ENCODE measurements at regions not wholly inside any gene's neighbourhood (a gene's known extent, or its start where the extent isn't known, plus 50 kb on each side); places are given as distances from the start of the nearest gene placed in this dataset.

DNA sequence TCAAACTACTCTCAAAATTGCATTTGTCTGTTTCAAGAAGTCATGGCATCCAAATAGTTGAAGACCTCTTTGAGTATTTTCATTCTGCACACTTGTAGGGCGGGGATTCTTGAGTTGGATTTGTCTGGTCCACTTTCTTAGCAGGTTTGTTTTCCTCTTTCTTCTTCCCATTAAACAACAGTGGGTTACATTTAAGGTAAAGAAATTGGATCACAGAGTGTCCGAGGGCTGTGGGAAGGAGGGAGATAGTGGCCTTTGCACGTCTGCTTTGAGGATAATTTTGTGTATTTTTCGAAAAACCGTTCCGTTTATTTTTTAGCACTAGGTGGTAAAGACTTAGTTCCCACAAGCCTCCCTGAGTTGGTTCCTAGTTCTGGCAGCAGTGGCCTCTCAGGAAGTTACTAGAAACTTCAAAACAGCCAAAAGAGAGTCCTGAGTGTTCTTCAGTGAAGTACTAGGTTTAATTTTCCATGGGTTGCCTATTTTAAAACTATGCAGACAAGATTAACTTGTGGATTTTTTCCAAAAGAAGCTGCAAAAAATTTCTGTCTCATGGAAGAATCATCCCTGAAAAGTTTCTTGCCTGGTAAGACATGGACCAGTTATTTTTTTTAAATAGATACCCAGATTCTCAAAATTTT lies 107.9 kb downstream of the CDC42EP3 start:
- intact Hi-C loops (cut with DNase I) = loop anchor here (5.0 to 10.0 kb wide), 2 partner anchors 104 to 149 kb away; no protein-coding TSS in a partner anchor
- peak overlapping the region in 1 of 2 donors; percentile 35 for H3K27ac ChIP-seq
- WGBS = 70% methylated on average over 6 of the region's 6 CpGs

DNA sequence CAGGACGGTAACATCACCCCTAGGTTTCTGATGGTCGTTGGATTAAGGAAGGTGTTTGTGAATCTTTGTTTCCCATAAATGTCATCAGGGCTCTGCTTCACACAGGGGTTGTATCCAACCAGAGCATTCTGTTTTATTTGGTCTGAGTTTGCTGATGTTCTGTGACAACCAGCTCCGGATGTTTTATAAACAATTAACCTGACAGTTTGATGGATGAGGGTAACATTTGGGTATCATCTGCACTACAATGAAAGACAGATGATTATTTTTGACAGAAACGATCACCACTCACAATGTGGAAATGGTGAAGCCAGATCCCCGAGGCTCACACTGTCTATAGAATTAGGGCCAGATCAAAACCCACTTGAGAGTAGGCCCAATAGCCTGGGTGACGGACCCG lies 107.1 kb downstream of the CDC42EP3 start:
- Histone ChIP-seq H3K36me3 (no peaks in the 10 kb centered on the region), H3K4me1 (replicated peaks) (peaks cover 5% of the 10 kb centered on the region), H3K4me3 (no peak overlapping the region), H3K27ac (no peak overlapping the region), H3K27me3 (replicated peaks; ENCODE audit: insufficient read depth) (no peaks in the 10 kb centered on the region), H3K9me3 (no peaks in the 10 kb centered on the region)
- no peak for DNase-seq (ENCODE audit: low spot score)
- intact Hi-C loops (cut with DNase I) = loop anchor here (5.0 to 10.0 kb wide), 2 partner anchors 103 to 150 kb away; no protein-coding TSS in a partner anchor
- WGBS = 63% methylated on average over 7 of the region's 7 CpGs
- TF ChIP-seq CTCF (IDR thresholded peaks at IDR 0.05) (no peak), POLR2A (IDR thresholded peaks at IDR 0.05) (no peak), POLR2AphosphoS5 (IDR thresholded peaks at IDR 0.05) (no peak)

More for the DNA sequence above, 107.9 kb downstream of the CDC42EP3 start:
- TF ChIP-seq POLR2A (IDR thresholded peaks at IDR 0.05) = no peak
- Histone ChIP-seq H3K4me3 (no peak overlapping the region), H3K4me1 (replicated peaks) (peaks cover 5% of the 10 kb centered on the region), H3K27me3 (replicated peaks; ENCODE audit: insufficient read depth) (no peaks in the 10 kb centered on the region), H3K9me3 (no peaks in the 10 kb centered on the region), H3K36me3 (no peaks in the 10 kb centered on the region)
- DNase-seq (ENCODE audit: low spot score) = no peak

- Histone ChIP-seq H3K9me3 (no peaks in the 10 kb centered on the region), H3K27ac (no peak overlapping the region), H3K36me3 (no peaks in the 10 kb centered on the region), H3K27me3 (replicated peaks; ENCODE audit: insufficient read depth) (no peaks in the 10 kb centered on the region), H3K4me3 (no peak overlapping the region), H3K4me1 (replicated peaks) (no peaks in the 10 kb centered on the region)
- intact Hi-C loops (cut with DNase I) = loop anchor here (5.0 to 10.0 kb wide), 2 partner anchors 46 to 152 kb away; no protein-coding TSS in a partner anchor
- DNase-seq (ENCODE audit: low spot score) = no peak
- no peak for TF ChIP-seq POLR2AphosphoS5 (IDR thresholded peaks at IDR 0.05)
- no peak for TF ChIP-seq POLR2A (IDR thresholded peaks at IDR 0.05)
- no peak for TF ChIP-seq CTCF (IDR thresholded peaks at IDR 0.05)
- whole genome bisulfite sequencing = 55% methylated on average over 5 of the region's 5 CpGs
Measured at GRCh38 chr2:37566517-37566981, 104.9 kb downstream of the CDC42EP3 start.

DNA sequence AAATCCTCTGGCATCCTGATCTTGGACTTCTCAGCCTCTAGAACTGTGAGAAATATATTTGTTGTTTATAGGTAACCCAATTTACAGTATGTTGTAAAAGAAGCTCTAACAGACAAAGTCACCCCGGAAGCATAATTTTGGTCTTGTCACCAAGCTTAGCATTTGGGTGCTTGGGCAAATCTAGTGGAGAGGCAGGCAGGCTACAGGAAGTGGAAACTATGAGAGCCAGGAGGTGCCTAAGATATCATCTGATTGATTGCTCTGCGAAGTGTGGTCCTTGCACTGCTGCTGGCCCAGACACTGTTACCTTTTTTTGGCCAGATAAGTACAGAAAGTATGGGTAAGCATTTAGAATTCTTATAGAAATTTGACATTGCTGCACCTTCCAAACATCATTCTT lies 102.9 kb downstream of the CDC42EP3 start:
- TF ChIP-seq POLR2AphosphoS5 (IDR thresholded peaks at IDR 0.05) (no peak), CTCF (IDR thresholded peaks at IDR 0.05) (no peak), POLR2A (IDR thresholded peaks at IDR 0.05) (no peak)
- no peaks in the 10 kb centered on the region for H3K9me3 ChIP-seq
- H3K27ac ChIP-seq = no peak overlapping the region

DNA sequence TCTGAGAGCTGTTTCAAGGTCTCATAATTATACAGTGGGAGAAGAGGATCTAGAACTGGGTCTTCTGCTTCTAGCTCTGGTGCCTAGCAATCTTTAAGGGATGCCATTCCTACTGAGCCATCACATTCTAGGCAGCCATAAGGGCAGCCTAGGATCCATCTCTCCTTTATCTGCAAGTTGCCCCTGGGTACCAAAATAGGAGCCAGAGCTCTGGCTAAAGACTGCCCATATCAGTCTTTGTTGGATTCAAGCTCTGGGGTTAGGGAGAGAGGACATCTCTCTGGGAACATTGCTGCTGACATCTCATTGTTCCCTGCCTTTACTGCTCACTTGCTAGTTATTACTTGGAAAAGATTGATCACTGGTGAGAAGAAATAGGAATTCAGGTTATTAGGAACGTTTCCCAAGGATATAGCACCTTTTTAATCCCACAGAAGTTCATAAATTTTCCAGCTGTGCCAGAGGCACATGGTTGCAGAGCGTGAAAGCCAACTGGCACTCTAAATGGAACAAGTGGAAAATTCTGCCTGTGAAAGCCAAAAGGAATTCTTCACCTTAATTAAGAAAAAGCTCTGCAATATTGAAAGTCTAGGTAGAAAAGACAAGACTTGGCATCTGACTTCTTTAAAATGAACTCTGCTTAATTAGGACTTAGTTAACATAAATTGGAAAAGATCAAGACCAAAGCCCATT lies 102.2 kb downstream of the CDC42EP3 start:
- Histone ChIP-seq H3K4me3 (no peak overlapping the region), H3K36me3 (no peaks in the 10 kb centered on the region), H3K27ac (no peak overlapping the region), H3K4me1 (replicated peaks) (no peaks in the 10 kb centered on the region), H3K27me3 (replicated peaks; ENCODE audit: insufficient read depth) (no peaks in the 10 kb centered on the region), H3K9me3 (no peaks in the 10 kb centered on the region)
- DNase-seq (ENCODE audit: low spot score) = no peak
- intact Hi-C loops (cut with DNase I) = loop anchor here (5.0 to 10.0 kb wide), 2 partner anchors 43 to 154 kb away; no protein-coding TSS in a partner anchor
- 37% methylated on average over 2 of the region's 2 CpGs for WGBS
- TF ChIP-seq CTCF (IDR thresholded peaks at IDR 0.05) = no peak
- TF ChIP-seq POLR2AphosphoS5 (IDR thresholded peaks at IDR 0.05) = no peak
- no peak for TF ChIP-seq POLR2A (IDR thresholded peaks at IDR 0.05)

More for the DNA sequence above, 102.9 kb downstream of the CDC42EP3 start:
- H3K4me3 ChIP-seq = no peak overlapping the region
- DNase-seq (ENCODE audit: low spot score) = no peak
- no peaks in the 10 kb centered on the region for H3K4me1 ChIP-seq (replicated peaks)
- H3K27me3 ChIP-seq (replicated peaks; ENCODE audit: insufficient read depth) = no peaks in the 10 kb centered on the region
- intact Hi-C loops (cut with DNase I) = loop anchor here (5.0 to 10.0 kb wide), 2 partner anchors 44 to 154 kb away; no protein-coding TSS in a partner anchor
- 91% methylated on average over 2 of the region's 2 CpGs for WGBS
- H3K36me3 ChIP-seq = no peaks in the 10 kb centered on the region
